ENCODE measurements at regions not wholly inside any gene's neighbourhood (a gene's known extent, or its start where the extent isn't known, plus 50 kb on each side); places are given as distances from the start of the nearest gene placed in this dataset.
"Not testable (repeated sequence)": the region's sequence is repeated elsewhere in the genome, so short reads cannot be mapped to it uniquely, and the experiment has no call there.

DNA sequence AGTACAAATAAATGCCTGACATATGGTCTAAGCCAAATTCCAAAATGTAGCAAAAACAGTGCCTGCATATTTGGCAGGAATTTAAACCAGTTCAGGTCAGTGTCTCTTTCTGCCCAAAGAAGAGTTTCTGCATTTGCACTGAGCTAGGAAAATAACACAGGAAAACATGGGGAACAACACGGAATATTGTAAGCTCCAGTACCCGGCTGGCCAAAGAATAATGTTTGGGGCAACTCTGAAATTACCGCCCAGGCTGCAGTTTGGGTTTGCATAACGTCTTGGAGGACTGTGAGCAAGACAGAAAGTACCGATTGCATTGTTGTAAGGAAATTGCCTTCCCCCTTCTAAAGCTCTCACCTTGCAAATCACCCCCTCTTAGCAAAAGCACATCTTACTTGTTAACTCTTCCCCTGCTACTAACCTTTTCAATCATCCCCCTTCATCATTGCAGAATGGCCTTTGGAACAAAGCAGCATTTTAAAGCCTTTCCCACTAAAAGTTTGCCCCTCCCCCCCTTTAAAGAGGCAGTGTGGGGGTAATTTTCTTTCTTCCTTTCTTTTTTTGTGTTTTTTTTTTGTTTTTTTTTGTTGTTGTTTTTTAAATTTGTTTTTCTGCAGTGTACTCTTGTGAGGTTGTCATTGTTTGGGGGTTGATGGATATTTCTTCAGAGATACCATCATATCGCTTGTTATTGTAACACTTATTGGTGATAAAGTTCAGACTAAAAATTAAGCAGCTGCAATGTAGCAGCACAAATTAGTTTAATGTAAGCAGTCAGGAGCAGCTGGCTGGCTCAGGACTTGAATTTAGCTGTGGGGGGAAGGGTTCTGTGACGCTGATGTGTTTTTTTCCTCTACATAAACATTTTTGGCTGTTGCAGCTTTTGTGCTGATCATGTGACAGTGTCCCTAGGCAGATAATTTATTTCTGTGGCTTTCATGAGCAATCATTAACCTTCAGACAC is 100.0 kb upstream of the CITED2 start:
- DNase-seq (ENCODE audit: low spot score), result no peak

GRCh38 chr6:139473731-139474130 is 99.3 kb upstream of the CITED2 start:
- DNase-seq (ENCODE audit: low spot score), result no peak

GRCh38 chr6:139473231-139473701 is 98.8 kb upstream of the CITED2 start:
- no peak for DNase-seq (ENCODE audit: low spot score)

- DNase-seq (ENCODE audit: low spot score), result no peak
Measured at GRCh38 chr6:139472351-139473015, 98.0 kb upstream of the CITED2 start.

DNA sequence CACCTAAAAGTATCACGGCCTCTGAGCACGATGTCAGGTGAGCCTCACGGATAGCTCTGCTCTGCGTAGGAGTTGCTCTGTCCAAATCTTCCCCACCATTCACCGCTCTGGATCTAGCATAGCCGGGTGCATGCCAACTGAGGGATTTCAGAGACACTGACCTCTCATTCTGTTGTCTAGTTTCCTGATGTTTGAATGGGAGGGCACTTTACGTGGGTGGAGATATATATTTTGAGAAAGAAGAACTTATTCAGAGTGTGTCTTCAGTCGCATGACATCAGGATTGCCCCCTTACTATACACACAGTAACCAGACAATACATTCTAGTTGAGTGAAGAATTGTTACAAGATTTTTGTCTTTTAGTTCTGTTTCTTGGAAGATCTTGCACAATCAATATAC is 96.5 kb upstream of the CITED2 start:
- no peak for DNase-seq (ENCODE audit: low spot score)

GRCh38 chr6:139468178-139468819 is 93.9 kb upstream of the CITED2 start:
- DNase-seq (ENCODE audit: low spot score), result no peak

- no peak for DNase-seq (ENCODE audit: low spot score)
Measured at GRCh38 chr6:139457476-139457875, 83.0 kb upstream of the CITED2 start.

DNA sequence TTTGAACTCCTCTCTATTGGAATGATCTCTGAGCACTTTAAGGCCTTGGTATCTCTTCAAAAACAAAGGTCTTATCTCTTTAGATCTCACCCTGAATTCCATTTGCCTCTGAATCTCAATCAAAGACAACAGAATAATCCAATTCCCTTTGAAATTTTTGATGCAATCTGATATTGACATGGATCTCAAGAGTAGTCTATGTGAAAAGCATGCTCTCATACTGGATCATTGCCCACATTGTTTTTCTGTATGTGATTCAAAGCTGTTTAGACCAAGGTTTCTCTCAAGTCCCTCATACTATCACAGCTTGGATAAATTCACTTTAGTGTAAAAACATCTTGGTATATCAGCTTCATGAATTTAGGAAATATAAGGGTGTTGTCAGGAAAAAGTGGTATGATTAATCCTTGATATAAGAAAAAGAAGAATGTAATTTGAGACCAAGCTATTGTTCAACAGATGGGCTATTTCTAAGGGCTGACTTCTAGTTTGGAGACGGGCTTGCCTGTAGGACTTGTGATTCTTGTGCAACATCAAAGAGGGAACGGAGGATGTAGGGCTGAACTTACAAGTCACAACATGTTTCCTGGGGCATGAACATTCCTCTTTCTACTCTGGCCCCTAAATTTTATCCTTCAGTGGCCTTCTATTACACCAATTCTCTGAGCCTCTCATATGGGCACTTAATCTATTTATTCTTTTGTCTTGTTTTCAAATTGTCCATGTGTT is 77.9 kb upstream of the CITED2 start:
- peak; percentile 5 for DNase-seq (ENCODE audit: low spot score)

GRCh38 chr6:139449611-139450000 is 75.2 kb upstream of the CITED2 start:
- DNase-seq (ENCODE audit: low spot score), result no peak

GRCh38 chr6:139448998-139449610 is 74.7 kb upstream of the CITED2 start:
- no peak for DNase-seq (ENCODE audit: low spot score)

DNA sequence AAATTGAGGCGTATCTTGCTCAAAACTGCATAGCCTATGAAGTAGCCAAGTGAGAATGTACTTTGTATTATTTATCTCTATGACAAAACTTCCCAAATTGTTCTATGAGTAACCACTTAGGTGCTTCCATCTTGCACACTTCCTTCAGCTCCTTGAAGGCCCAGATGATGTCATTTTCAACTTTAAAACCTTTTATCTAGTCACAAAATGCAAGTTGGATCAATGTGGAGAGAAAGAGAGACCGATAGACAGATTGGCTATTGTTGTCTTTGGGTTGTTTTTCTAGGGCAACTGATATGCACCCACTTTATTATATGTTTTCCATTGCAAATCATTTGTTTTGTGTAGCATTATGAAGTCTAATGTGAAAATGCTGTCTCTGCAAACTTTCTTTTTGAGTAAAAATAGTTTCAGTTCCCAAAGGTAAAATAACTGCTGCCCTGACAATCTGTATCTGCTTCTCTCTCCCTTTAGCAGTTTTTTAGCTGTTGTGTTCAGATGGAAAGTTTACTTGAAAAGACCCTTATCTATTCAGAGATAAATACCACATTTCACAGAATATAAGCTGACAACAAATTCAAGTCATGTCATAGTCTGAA is 73.7 kb upstream of the CITED2 start:
- no peak for DNase-seq (ENCODE audit: low spot score)

DNA sequence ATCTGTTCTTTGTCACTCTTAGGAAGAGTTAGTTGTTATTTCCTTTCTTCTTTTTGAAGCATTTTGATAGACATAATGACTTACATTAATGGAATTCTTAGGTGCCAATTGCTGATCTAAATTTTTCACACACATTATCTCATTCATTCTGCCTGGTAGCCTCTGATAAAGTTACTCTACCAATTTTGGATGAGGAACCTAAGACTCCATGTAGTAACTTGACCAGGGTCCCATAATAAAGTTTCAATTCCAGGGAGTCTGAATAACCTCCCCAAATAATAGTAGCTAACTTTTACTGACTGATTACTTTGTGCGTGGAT is 73.2 kb upstream of the CITED2 start:
- DNase-seq (ENCODE audit: low spot score), result no peak

DNA sequence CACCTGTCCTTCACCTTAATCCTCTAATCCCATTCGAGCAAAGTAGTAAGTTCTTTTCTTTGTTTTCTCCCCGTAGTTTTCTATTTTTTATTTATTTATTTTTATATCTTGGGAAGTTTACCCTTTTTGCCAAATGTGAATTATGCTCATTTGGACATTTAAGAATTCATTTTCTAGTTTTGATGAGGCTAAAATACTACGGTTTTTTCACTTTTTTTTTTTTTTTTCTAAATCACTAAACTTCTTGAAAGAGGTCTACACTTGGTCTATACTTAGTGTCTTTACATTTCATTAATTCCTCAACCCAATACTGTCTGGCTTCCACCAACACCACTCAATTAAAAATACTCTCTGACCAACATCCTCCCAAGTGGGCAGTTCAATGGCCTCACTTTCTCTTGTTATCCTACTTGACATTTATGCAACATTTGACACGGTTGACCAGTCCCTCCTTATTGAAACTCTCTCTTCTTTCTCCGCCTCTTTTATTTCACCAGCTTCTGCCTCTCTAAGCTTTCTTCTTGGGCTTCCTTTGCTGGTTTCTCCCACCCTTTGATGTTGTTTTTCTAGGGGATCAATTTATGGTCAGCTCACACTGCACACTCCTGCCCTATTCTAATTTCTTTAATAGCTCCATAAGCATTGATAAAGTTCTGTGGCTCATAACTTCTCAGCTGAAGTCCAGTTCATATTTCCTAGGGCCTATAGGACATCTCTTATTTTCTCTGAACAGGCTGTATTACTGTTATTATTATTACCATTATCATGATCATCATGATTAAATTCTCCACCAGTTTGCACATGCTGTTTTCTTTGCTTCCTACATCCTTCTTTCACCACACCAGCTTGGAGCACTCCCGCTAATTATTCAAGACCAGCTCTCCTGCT is 72.6 kb upstream of the CITED2 start:
- DNase-seq (ENCODE audit: low spot score), result no peak

DNA sequence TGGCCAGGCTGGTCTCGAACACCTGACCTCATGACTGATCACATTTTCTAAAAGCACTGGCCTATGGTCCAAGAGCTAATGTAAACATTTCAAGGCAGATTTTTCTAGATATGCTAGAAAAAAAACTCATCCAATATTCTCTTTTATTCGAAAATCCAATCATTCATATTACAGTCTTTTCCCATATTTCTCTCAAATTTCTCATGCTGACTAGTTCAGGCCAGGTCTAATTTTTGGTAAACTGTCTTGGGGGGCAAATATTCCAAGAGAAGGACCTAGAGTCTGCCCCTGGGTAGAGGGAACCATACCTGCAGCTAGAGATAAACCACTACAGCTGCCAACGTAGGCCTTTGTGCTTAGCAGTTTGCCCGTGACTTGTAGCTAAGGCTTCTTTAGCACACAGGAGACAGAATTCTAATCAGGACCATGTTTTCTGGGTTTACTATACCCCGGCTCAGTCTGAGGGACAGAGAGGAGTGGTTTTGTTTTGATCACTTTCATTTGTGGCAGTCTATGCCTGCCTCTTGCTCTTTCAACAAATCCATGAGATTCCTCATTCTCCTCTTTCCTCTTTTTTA is 71.8 kb upstream of the CITED2 start:
- DNase-seq (ENCODE audit: low spot score), result no peak

DNA sequence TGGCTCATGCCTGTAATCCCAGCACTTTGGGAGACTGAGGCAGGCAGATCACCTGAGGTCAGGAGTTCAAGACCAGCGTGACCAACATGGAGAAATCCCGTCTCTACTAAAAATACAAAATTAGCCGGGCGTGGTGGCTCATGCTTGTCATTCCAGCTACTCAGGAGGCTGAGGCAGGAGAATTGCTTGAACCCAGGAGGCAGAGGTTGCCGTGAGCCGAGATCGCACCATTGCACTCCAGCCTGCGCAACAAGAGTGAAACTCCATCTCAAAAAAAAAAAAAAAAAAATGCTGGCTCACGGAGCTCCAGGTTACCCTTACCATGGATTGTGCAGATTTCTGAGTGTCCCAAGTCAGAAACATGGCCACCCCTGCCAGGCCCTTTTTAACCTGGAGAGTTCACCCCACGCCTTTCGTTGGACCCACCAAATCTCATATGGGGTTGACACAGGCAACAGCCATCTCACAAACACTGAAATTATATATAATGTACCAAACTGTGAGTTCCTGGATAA is 69.9 kb upstream of the CITED2 start:
- not testable (repeated sequence) for DNase-seq (ENCODE audit: low spot score)

- DNase-seq (ENCODE audit: low spot score), result no peak
Measured at GRCh38 chr6:139443231-139444112, 69.0 kb upstream of the CITED2 start.

DNA sequence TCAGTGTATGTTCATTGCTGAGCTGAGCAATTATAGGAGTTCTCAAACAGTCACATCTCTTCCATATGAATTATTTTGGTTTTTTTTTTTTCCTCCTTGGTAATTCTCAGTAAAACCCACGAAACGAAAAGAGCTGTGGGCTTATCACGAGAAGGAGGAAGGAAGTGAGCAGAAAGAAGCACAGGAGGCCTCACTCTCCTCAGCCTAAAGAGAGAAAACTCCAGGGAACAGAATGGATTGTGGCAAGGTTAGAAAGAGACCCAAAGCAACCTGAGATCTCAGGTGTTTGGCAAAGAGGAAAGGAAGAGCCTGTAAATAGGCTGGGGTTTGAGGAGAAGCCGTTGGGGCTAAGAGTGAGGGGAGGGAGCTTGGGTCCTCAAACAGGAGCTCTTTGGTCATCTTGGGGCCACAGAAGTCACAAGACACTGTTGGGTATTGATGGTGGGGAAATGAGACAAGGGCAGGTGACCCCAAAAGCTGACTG is 67.8 kb upstream of the CITED2 start:
- DNase-seq (ENCODE audit: low spot score), result no peak

- no peak for DNase-seq (ENCODE audit: low spot score)
Measured at GRCh38 chr6:139439349-139439748, 64.9 kb upstream of the CITED2 start.

DNA sequence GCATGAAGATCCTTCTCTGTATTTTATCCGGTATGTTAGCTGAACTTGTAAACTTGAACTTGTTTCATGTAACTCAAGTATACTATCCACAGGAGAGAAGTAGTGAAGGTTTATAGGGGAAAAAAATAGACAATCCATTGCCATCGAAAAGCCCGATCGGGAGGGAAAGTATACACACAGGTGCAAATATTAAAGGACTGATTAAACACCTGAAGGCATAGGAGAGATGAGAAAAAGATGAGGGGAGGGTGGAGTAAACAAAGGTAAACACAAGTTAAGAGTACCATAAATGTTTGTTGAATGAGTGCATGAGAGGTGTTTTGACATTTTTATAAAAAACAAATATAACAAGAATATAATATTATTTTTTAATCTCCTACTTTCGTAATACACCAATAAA is 64.3 kb upstream of the CITED2 start:
- DNase-seq (ENCODE audit: low spot score), result no peak
